Vagina (tissue), 2 donors: ENCODE measurements at regions not wholly inside any gene's neighbourhood (a gene's known extent, or its start where the extent isn't known, plus 50 kb on each side); places are given as distances from the start of the nearest gene placed in this dataset.

ENCODE experiments used
- POLR2A ChIP-seq, 2 donors: fragments of 450-650 bp; IDR thresholded peaks; one replicate each; pipeline ENCODE4 v1.6.1; 2017; ENCODE audit warnings: antibody characterized with exemption in 2 of 2, mild to moderate bottlenecking in 2 of 2, moderate library complexity in 2 of 2
- POLR2AphosphoS5 ChIP-seq, 2 donors: sonication (generic); formaldehyde crosslinking; IDR thresholded peaks; one replicate each; pipeline ENCODE4 v1.9.0; 2017; ENCODE audit warnings: antibody characterized with exemption in 2 of 2, mild to moderate bottlenecking in 2 of 2, low read depth in 1 of 2; ENCODE audit not compliant: insufficient read depth in 1 of 2
- TF ChIP-seq, protein P1 (sequence below), 3 experiments: fragments of 450-650 bp in 2 of 3; fragments of 200-600 bp in 1 of 3; sonication (generic) in 1 of 3; IDR thresholded peaks; one replicate each; pipeline ENCODE4 v1.5.1; 2017 to 2019; ENCODE audit warnings: antibody characterized with exemption in 3 of 3, mild to moderate bottlenecking in 2 of 3, moderate library complexity in 2 of 3

DNA sequence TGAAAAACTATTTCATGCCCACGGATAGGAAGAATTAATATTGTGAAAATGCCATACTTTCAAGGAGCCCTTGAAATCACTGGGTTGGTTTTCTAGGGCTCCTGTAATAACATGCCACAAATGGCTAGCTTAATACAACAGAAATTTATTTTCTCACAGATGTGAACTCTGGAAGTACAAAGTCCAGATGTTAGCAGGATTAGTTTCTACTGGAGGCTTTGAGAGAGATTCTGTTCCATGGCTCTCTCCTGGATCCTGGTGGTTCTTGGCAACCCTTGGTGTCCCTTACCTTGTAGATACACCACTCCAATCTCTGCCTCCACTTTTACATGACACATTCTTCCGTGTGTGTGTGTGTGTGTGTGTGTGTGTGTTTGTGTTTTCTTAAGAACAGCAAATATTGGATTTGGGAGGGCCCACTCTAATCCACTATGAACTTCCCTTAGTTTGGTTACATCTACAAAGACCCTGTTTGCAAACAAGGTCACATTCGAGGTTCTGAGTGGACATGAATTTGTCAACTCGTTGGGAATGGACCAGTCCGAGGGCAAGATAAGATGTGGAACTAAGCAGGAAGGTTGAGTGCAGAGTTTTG lies 381.1 kb downstream of the IPO8 start:
- TF ChIP-seq, protein P1, sequence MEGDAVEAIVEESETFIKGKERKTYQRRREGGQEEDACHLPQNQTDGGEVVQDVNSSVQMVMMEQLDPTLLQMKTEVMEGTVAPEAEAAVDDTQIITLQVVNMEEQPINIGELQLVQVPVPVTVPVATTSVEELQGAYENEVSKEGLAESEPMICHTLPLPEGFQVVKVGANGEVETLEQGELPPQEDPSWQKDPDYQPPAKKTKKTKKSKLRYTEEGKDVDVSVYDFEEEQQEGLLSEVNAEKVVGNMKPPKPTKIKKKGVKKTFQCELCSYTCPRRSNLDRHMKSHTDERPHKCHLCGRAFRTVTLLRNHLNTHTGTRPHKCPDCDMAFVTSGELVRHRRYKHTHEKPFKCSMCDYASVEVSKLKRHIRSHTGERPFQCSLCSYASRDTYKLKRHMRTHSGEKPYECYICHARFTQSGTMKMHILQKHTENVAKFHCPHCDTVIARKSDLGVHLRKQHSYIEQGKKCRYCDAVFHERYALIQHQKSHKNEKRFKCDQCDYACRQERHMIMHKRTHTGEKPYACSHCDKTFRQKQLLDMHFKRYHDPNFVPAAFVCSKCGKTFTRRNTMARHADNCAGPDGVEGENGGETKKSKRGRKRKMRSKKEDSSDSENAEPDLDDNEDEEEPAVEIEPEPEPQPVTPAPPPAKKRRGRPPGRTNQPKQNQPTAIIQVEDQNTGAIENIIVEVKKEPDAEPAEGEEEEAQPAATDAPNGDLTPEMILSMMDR (IDR thresholded peaks at IDR 0.05): no peak
- TF ChIP-seq POLR2A (IDR thresholded peaks at IDR 0.05) (no peak), POLR2AphosphoS5 (IDR thresholded peaks at IDR 0.05; ENCODE audit: insufficient read depth in 1 of 2, low read depth in 1 of 2) (no peak)
